HFFc6 (cell line): ENCODE measurements at regions not wholly inside any gene's neighbourhood (a gene's known extent, or its start where the extent isn't known, plus 50 kb on each side); places are given as distances from the start of the nearest gene placed in this dataset.

Experiments used
- DNase-seq: peaks from one replicate; pipeline ENCODE4 v3.0.0-alpha.2; 2018
- H3K27ac Mint-ChIP-seq: 2 replicates; pipeline ENCODE4 v1.8.0; 2020; ENCODE audit warnings: mild to moderate bottlenecking, mixed read lengths
- H3K27me3 Mint-ChIP-seq: 2 replicates; pipeline ENCODE4 v1.8.0; 2021; ENCODE audit warnings: mild to moderate bottlenecking, moderate library complexity, mixed read lengths; ENCODE audit not compliant: insufficient read depth
- H3K36me3 Mint-ChIP-seq: 2 replicates; pipeline ENCODE4 v1.8.0; 2021; ENCODE audit warnings: low read depth, mixed read lengths
- H3K4me1 Mint-ChIP-seq: 2 replicates; pipeline ENCODE4 v1.8.0; 2020; ENCODE audit warnings: low read depth, mixed read lengths
- H3K4me3 Mint-ChIP-seq: 2 replicates; pipeline ENCODE4 v1.8.0; 2020; ENCODE audit warnings: mild to moderate bottlenecking, moderate library complexity, mixed read lengths
- H3K9me3 Mint-ChIP-seq: 2 replicates; pipeline ENCODE4 v1.8.0; 2020; ENCODE audit warnings: mild to moderate bottlenecking, mixed read lengths
- CTCF ChIP-seq: fragments of 200-600 bp; sonication (generic); IDR thresholded peaks from 2 replicates; pipeline ENCODE4 v1.5.0; 2021; ENCODE audit warnings: antibody characterized with exemption, mild to moderate bottlenecking

GRCh38 chr4:14856934-14857235 lies 145.4 kb upstream of the CPEB2 start:
- Mint-ChIP-seq H3K27ac (peak overlapping the region; percentile 93), H3K4me3 (peak overlapping the region; percentile 55), H3K4me1 (peaks cover 40% of the 10 kb centered on the region), H3K9me3 (no peaks in the 10 kb centered on the region), H3K36me3 (no peaks in the 10 kb centered on the region), H3K27me3 (no peaks in the 10 kb centered on the region; the same call in 1 of the 2 replicates)
- no peak for DNase-seq
- TF ChIP-seq CTCF: no peak

- no peak for TF ChIP-seq CTCF
- Mint-ChIP-seq H3K36me3 (no peaks in the 10 kb centered on the region), H3K27me3 (no peaks in the 10 kb centered on the region; the same call in 1 of the 2 replicates), H3K27ac (no peak overlapping the region), H3K4me1 (peaks cover 40% of the 10 kb centered on the region), H3K9me3 (no peaks in the 10 kb centered on the region), H3K4me3 (no peak overlapping the region)
- no peak for DNase-seq
Observed at GRCh38 chr4:14857475-14857874, 144.8 kb upstream of the CPEB2 start.

GRCh38 chr4:14857981-14858380 lies 144.3 kb upstream of the CPEB2 start:
- TF ChIP-seq CTCF: no peak
- DNase-seq: no peak
- Mint-ChIP-seq H3K9me3 (no peaks in the 10 kb centered on the region), H3K36me3 (no peaks in the 10 kb centered on the region), H3K4me1 (peaks cover 40% of the 10 kb centered on the region), H3K27ac (no peak overlapping the region), H3K4me3 (no peak overlapping the region), H3K27me3 (no peaks in the 10 kb centered on the region; the same call in 1 of the 2 replicates)

GRCh38 chr4:14862891-14863290 lies 139.4 kb upstream of the CPEB2 start:
- Mint-ChIP-seq H3K9me3 (no peaks in the 10 kb centered on the region), H3K4me3 (no peak overlapping the region), H3K27me3 (peaks cover 10% of the 10 kb centered on the region), H3K36me3 (no peaks in the 10 kb centered on the region), H3K4me1 (no peaks in the 10 kb centered on the region), H3K27ac (no peak overlapping the region)
- no peak for DNase-seq
- no peak for TF ChIP-seq CTCF

GRCh38 chr4:14863418-14864364 lies 138.6 kb upstream of the CPEB2 start:
- no peaks in the 10 kb centered on the region for H3K36me3 Mint-ChIP-seq
- H3K27me3 Mint-ChIP-seq: peaks cover 12% of the 10 kb centered on the region
- DNase-seq: no peak
- H3K4me3 Mint-ChIP-seq: no peak overlapping the region
- H3K9me3 Mint-ChIP-seq: no peaks in the 10 kb centered on the region
- H3K27ac Mint-ChIP-seq: no peak overlapping the region
- TF ChIP-seq CTCF: no peak
- H3K4me1 Mint-ChIP-seq: no peaks in the 10 kb centered on the region
